ENCODE measurements at regions not wholly inside any gene's neighbourhood (a gene's known extent, or its start where the extent isn't known, plus 50 kb on each side); places are given as distances from the start of the nearest gene placed in this dataset.

DNA sequence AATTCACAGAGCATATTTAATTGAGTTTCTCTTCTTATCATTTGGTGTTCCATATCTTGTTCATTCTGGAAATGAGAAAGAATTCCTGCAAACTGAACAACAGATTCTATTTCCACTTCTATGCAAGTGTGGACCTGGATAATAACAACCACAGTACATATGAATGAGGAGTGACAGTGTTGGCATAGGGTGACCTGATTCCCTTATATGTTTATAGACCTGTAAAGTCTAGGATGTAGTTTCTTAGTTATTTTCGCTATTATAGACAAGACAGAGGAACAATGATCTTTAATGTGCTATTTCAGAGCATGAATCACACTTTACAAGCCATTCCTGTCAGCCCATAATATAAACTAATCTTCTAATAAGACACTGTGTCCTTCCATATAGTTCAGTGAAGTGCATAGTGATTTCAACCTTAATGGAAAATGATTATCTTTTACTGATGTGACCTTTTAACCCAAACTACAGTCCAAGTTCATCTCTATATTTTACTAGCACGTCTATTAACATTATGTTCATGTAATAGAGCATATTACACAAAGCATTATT is 88.2 kb upstream of the FAM174A start:
- TF ChIP-seq CTCF (conservative IDR thresholded peaks at IDR 0.05; ENCODE audit: control insufficient read depth, insufficient read depth, low read depth, low read length) = no peak
- no peak overlapping the region for H3K4me3 ChIP-seq (ENCODE audit: control insufficient read depth, low read depth, low read length)
- no peak for DNase-seq (ENCODE audit: low read depth)

DNA sequence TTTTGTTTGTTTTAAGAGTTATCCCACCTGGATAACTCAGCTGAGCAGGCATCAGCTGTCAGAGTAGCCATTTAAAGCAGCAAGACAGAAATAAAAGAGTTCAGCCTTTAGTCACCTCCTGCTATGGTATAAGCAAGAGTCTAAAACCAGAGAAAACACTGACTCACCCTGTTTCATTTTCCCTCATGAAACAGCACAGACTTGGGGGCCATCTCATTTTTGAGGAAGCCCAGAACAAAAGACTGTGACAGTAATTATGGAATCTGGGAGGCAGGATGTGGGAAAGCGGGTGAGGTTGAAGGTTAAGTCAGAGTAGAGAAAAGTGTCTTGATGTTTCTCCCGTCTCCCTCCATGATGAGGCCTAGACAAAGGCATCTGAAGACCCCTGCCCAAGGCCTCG is 90.2 kb upstream of the FAM174A start:
- no peak for TF ChIP-seq CTCF (conservative IDR thresholded peaks at IDR 0.05; ENCODE audit: control insufficient read depth, insufficient read depth, low read depth, low read length)
- H3K4me3 ChIP-seq (ENCODE audit: control insufficient read depth, low read depth, low read length) = no peak overlapping the region
- DNase-seq (ENCODE audit: low read depth) = no peak

DNA sequence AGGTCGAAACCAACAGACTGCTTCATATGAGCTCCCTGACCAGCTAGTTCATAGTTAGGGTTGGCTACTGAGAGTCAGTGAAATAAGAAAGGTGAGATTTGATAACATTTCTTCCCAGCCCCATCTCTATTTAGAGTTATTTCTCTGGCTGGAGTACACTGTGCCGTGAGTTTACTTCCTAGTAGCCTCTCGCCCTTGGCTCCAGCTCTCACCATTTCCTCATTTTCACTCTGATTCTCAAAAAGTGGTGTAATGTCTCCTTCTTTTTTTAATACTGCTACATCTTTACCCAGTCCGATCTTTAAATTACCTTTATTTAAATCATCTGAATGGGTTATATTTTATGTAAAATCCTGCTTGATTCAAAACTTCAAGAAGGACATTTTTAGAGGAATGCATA is 100.4 kb upstream of the FAM174A start:
- no peak for TF ChIP-seq CTCF (conservative IDR thresholded peaks at IDR 0.05; ENCODE audit: control insufficient read depth, insufficient read depth, low read depth, low read length)
- H3K4me3 ChIP-seq (ENCODE audit: control insufficient read depth, low read depth, low read length) = no peak overlapping the region
- no peak for DNase-seq (ENCODE audit: low read depth)

- no peak for TF ChIP-seq CTCF (conservative IDR thresholded peaks at IDR 0.05; ENCODE audit: control insufficient read depth, insufficient read depth, low read depth, low read length)
- H3K4me3 ChIP-seq (ENCODE audit: control insufficient read depth, low read depth, low read length) = no peak overlapping the region
- no peak for DNase-seq (ENCODE audit: low read depth)
Measured at GRCh38 chr5:100432741-100433140, 102.4 kb upstream of the FAM174A start.

DNA sequence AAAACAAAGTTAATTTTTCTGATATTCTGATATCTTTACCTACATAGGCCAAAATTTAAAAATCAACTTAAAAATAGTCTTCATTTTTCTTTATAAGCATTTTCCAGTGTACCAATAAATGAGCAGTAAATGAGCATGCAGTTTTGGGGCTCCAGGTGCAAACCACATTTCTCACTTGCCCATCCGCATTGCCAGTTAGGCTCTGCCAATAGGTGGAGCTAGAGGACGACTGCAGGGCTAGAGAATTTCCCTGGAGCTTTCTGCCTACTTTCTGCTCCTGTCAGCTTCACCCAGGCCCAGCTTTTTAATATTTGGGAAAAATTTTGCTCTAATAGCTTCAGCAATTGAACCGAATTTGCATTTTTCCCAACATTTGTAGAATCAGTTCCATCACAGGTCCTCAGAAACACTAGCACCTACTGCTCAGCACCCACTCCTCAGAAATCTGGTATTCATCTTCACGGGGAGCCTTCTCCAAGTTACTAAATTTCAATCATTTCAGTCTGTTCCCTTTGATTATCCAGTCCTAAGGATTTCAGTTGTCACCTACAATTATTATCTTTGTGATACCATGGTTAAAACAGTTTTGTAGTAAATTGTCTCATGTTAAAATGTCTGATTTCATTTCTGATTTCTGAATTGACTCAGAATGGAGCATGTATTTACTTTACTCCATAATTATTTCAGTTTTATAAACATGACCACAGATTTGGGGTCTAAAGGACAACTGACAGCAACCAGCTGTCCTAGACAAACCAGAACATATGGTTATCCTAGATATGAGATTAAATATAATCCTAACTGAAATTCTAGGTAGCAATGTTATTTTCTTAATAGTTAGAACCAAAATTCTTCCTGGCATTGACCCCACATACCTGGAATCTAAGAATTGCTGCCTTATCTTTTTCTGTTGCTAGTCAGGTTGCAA is 104.6 kb upstream of the FAM174A start:
- peak; percentile 49 for DNase-seq (ENCODE audit: low read depth)
- no peak overlapping the region for H3K4me3 ChIP-seq (ENCODE audit: control insufficient read depth, low read depth, low read length)

DNA sequence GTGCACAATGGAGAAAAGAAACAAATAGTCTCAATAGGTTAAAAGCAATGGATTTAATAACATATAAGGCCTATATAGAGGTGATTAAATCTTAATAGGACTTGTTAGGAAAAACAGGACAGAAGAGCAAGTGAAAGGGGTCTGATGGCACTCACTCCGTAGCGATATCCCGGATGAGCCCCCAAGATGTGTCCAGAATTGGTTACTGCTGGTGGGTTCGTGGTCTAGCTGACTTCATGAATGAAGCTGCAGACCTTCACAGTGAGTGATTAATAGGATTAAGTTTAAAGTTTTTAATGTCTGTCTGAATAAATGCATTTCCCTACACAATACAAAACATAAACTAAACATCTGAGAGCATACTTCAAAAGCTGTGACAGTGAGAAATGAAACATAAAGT is 110.4 kb upstream of the FAM174A start:
- DNase-seq (ENCODE audit: low read depth) = no peak
- no peak overlapping the region for H3K4me3 ChIP-seq (ENCODE audit: control insufficient read depth, low read depth, low read length)
- no peak for TF ChIP-seq CTCF (conservative IDR thresholded peaks at IDR 0.05; ENCODE audit: control insufficient read depth, insufficient read depth, low read depth, low read length)

More for the DNA sequence above, 104.6 kb upstream of the FAM174A start:
- TF ChIP-seq CTCF (conservative IDR thresholded peaks at IDR 0.05; ENCODE audit: control insufficient read depth, insufficient read depth, low read depth, low read length) = peak; percentile 99

Data from fibroblast of mammary gland (primary cell).